H9 (cell line): ENCODE measurements at regions not wholly inside any gene's neighbourhood (a gene's known extent, or its start where the extent isn't known, plus 50 kb on each side); places are given as distances from the start of the nearest gene placed in this dataset.

Source experiments
- DNase-seq: peaks from one replicate; pipeline ENCODE4 v3.0.0-alpha.2; 2017
- H2AFZ ChIP-seq: one replicate; pipeline ENCODE4 v1.6.1; 2013; ENCODE audit warnings: mild to moderate bottlenecking, low read length, control low read depth, moderate library complexity
- H2AK5ac ChIP-seq: 2 replicates; pipeline ENCODE4 v1.6.1; 2013; ENCODE audit warnings: low read length, control low read depth, mixed read lengths; ENCODE audit not compliant: insufficient read length
- H2BK120ac ChIP-seq: one replicate; pipeline ENCODE4 v1.6.1; 2013; ENCODE audit warnings: low read depth, mild to moderate bottlenecking, low read length, control low read depth, inconsistent platforms; ENCODE audit not compliant: poor library complexity, severe bottlenecking
- H2BK12ac ChIP-seq: 2 replicates; pipeline ENCODE4 v1.6.1; 2013; ENCODE audit warnings: low read length, control low read depth, mixed read lengths, low read depth; ENCODE audit not compliant: insufficient read length
- H2BK15ac ChIP-seq: 2 replicates; pipeline ENCODE4 v1.6.1; 2013; ENCODE audit warnings: low read depth, low read length, control low read depth
- H2BK20ac ChIP-seq: one replicate; pipeline ENCODE4 v1.6.1; 2013; ENCODE audit warnings: low read depth, mild to moderate bottlenecking, low read length, control low read depth, inconsistent platforms; ENCODE audit not compliant: poor library complexity, severe bottlenecking
- H2BK5ac ChIP-seq: 2 replicates; pipeline ENCODE4 v1.6.1; 2013; ENCODE audit warnings: low read length, control low read depth, mixed read lengths; ENCODE audit not compliant: insufficient read length
- H3K14ac ChIP-seq: 2 replicates; pipeline ENCODE4 v1.6.1; 2013; ENCODE audit warnings: low read length, control low read depth; ENCODE audit not compliant: insufficient read depth
- H3K18ac ChIP-seq: 2 replicates; pipeline ENCODE4 v1.6.1; 2013; ENCODE audit warnings: low read depth, mild to moderate bottlenecking, mixed read lengths, low read length, control low read depth; ENCODE audit not compliant: insufficient read length
- H3K23ac ChIP-seq: 2 replicates; pipeline ENCODE4 v1.6.1; 2013; ENCODE audit warnings: low read length, control low read depth, mixed read lengths, low read depth; ENCODE audit not compliant: insufficient read length
- H3K23me2 ChIP-seq: 2 replicates; pipeline ENCODE4 v1.6.1; 2013; ENCODE audit warnings: low read depth, mild to moderate bottlenecking, mixed read lengths, low read length, control low read depth; ENCODE audit not compliant: insufficient read length, poor library complexity, severe bottlenecking
- H3K27ac ChIP-seq: 2 replicates; pipeline ENCODE4 v1.5.1; 2013; ENCODE audit warnings: low read length, control low read depth, mixed read lengths, low read depth; ENCODE audit not compliant: insufficient read length
- H3K27me3 ChIP-seq: 2 replicates; pipeline ENCODE4 v1.6.1; 2013; ENCODE audit warnings: low read length, control low read depth, inconsistent platforms; ENCODE audit not compliant: insufficient read depth
- H3K4ac ChIP-seq: 2 replicates; pipeline ENCODE4 v1.6.1; 2013; ENCODE audit warnings: low read depth, mild to moderate bottlenecking, control low read depth, inconsistent platforms, low read length, moderate library complexity
- H3K4me1 ChIP-seq: 2 replicates; pipeline ENCODE4 v1.6.1; 2013; ENCODE audit warnings: low read length, control low read depth, inconsistent platforms; ENCODE audit not compliant: insufficient read depth
- H3K4me2 ChIP-seq: 2 replicates; pipeline ENCODE4 v1.6.1; 2013; ENCODE audit warnings: low read length, control low read depth, mixed read lengths; ENCODE audit not compliant: insufficient read length, insufficient read depth
- H3K56ac ChIP-seq: 2 replicates; pipeline ENCODE4 v1.6.1; 2013; ENCODE audit warnings: low read depth, mild to moderate bottlenecking, mixed read lengths, low read length, control low read depth; ENCODE audit not compliant: insufficient read length
- H3K79me1 ChIP-seq: 2 replicates; pipeline ENCODE4 v1.6.1; 2013; ENCODE audit warnings: low read depth, mild to moderate bottlenecking, moderate library complexity, low read length, control low read depth, inconsistent platforms; ENCODE audit not compliant: insufficient read depth, poor library complexity, severe bottlenecking
- H3K79me2 ChIP-seq: 2 replicates; pipeline ENCODE4 v1.6.1; 2013; ENCODE audit warnings: low read length, control low read depth, inconsistent platforms; ENCODE audit not compliant: insufficient read depth
- H3K9ac ChIP-seq: 2 replicates; pipeline ENCODE4 v1.6.1; 2013; ENCODE audit warnings: low read length, control low read depth, mixed read lengths; ENCODE audit not compliant: insufficient read length; ENCODE audit errors: extremely low read depth
- H3K9me3 ChIP-seq: one replicate; pipeline ENCODE4 v1.6.1; 2013; ENCODE audit warnings: low read depth, low read length, inconsistent platforms; ENCODE audit not compliant: control insufficient read depth
- H3T11ph ChIP-seq: one replicate; pipeline ENCODE4 v1.6.1; 2013; ENCODE audit warnings: mild to moderate bottlenecking, low read length, control low read depth, inconsistent platforms
- H4K20me1 ChIP-seq: one replicate; pipeline ENCODE4 v1.6.1; 2013; ENCODE audit not compliant: control insufficient read depth, insufficient read length, insufficient read depth
- H4K5ac ChIP-seq: 2 replicates; pipeline ENCODE4 v1.6.1; 2013; ENCODE audit warnings: low read depth, mild to moderate bottlenecking, mixed read lengths, low read length, control low read depth; ENCODE audit not compliant: insufficient read length
- H4K8ac ChIP-seq: replicated peaks from 2 replicates; pipeline ENCODE4 v1.6.1; 2013; ENCODE audit warnings: low read length, control low read depth, mixed read lengths, low read depth; ENCODE audit not compliant: insufficient read length
- H4K91ac ChIP-seq: 2 replicates; pipeline ENCODE4 v1.6.1; 2013; ENCODE audit warnings: low read depth, mild to moderate bottlenecking, moderate library complexity, mixed read lengths, low read length, control low read depth; ENCODE audit not compliant: insufficient read length
- H3K27ac Mint-ChIP-seq, 3 experiments: 2 replicates in 2 of 3; 3 replicates in 1 of 3; pipeline ENCODE4 v1.8.0; 2020 to 2021; ENCODE audit warnings: mixed read lengths in 3 of 3, mild to moderate bottlenecking in 1 of 3, moderate library complexity in 1 of 3
- H3K27me3 Mint-ChIP-seq: 2 replicates; pipeline ENCODE4 v1.8.0; 2021; ENCODE audit warnings: low read depth, mild to moderate bottlenecking, moderate library complexity, mixed read lengths
- H3K36me3 Mint-ChIP-seq, 3 experiments: 2 replicates in 2 of 3; 3 replicates in 1 of 3; pipeline ENCODE4 v1.8.0; 2020 to 2021; ENCODE audit warnings: low read depth in 3 of 3, mixed read lengths in 3 of 3; ENCODE audit not compliant: insufficient read depth in 1 of 3
- H3K4me1 Mint-ChIP-seq, 2 experiments: 2 replicates each; pipeline ENCODE4 v1.8.0; 2020; ENCODE audit warnings: mixed read lengths in 2 of 2
- H3K4me3 Mint-ChIP-seq, 2 experiments: 2 replicates in 1 of 2; 3 replicates in 1 of 2; pipeline ENCODE4 v1.8.0; 2020 to 2021; ENCODE audit warnings: mild to moderate bottlenecking in 2 of 2, mixed read lengths in 2 of 2, moderate library complexity in 1 of 2
- H3K9me3 Mint-ChIP-seq, 2 experiments: 2 replicates in 1 of 2; 3 replicates in 1 of 2; pipeline ENCODE4 v1.8.0; 2020; ENCODE audit warnings: mild to moderate bottlenecking in 2 of 2, mixed read lengths in 2 of 2, moderate library complexity in 1 of 2
- WGBS: extraction: QIAGEN DNeasy Blood & Tissue Kit; methylation state at CpG from one replicate; pipeline ENCODE4 v1.1.7; 2013; ENCODE audit warnings: missing lambda C conversion rate, low lambda C conversion rate, mixed read lengths; ENCODE audit not compliant: insufficient read length; ENCODE audit errors: extremely low coverage; 5-methylcytosine and 5-hydroxymethylcytosine counted together
- TF ChIP-seq, protein P1 (sequence below): fragments of 200-600 bp; sonication (generic); conservative IDR thresholded peaks from 3 replicates; pipeline ENCODE4 v1.8.0; 2021; ENCODE audit warnings: antibody characterized with exemption, mild to moderate bottlenecking

DNA sequence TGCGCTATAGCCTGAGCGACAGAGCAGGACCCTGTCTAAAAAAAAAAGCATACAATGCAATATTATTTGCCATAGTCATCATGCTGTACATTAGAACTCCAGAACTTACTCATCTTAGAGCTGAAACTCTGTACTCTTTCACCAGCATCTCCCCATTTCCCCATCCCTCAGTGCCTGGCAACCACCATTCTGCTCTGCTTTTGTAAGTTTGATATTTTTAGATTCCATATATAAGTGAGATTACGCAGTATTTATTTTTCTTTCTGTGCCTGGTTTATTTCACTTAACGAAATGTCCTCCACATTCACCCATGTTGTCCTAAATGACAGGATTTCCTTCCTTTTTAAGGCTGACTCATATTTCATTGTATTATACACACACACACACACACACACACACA is 121.8 kb downstream of the BBS10 start:
- Histone ChIP-seq H2AFZ (no peak overlapping the region), H4K91ac (no peak overlapping the region), H3K4me2 (no peak overlapping the region), H3K56ac (no peak overlapping the region), H3K4ac (no peak overlapping the region), H2BK15ac (no peak overlapping the region), H3K23ac (no peak overlapping the region), H2BK120ac (no peak overlapping the region), H3K27me3 (no peaks in the 10 kb centered on the region), H4K20me1 (no peaks in the 10 kb centered on the region), H3K18ac (no peak overlapping the region), H2BK12ac (no peak overlapping the region), H3K14ac (no peak overlapping the region), H3K9ac (no peak overlapping the region), H3K27ac (no peak overlapping the region), H3T11ph (no peak overlapping the region), H2BK20ac (no peak overlapping the region), H3K23me2 (no peaks in the 10 kb centered on the region), H3K79me1 (no peaks in the 10 kb centered on the region), H4K5ac (no peak overlapping the region), H2AK5ac (no peak overlapping the region), H3K9me3 (no peaks in the 10 kb centered on the region), H3K79me2 (no peaks in the 10 kb centered on the region), H4K8ac (no peak overlapping the region), H3K4me1 (no peaks in the 10 kb centered on the region), H2BK5ac (no peak overlapping the region)
- no peak overlapping the region for H3K4me3 Mint-ChIP-seq
- H3K36me3 Mint-ChIP-seq = no peaks in the 10 kb centered on the region
- TF ChIP-seq, protein P1, sequence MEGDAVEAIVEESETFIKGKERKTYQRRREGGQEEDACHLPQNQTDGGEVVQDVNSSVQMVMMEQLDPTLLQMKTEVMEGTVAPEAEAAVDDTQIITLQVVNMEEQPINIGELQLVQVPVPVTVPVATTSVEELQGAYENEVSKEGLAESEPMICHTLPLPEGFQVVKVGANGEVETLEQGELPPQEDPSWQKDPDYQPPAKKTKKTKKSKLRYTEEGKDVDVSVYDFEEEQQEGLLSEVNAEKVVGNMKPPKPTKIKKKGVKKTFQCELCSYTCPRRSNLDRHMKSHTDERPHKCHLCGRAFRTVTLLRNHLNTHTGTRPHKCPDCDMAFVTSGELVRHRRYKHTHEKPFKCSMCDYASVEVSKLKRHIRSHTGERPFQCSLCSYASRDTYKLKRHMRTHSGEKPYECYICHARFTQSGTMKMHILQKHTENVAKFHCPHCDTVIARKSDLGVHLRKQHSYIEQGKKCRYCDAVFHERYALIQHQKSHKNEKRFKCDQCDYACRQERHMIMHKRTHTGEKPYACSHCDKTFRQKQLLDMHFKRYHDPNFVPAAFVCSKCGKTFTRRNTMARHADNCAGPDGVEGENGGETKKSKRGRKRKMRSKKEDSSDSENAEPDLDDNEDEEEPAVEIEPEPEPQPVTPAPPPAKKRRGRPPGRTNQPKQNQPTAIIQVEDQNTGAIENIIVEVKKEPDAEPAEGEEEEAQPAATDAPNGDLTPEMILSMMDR = no peak
- H3K9me3 Mint-ChIP-seq = no peaks in the 10 kb centered on the region
- H3K27me3 Mint-ChIP-seq = no peaks in the 10 kb centered on the region; the same call in 1 of the 2 replicates
- H3K4me1 Mint-ChIP-seq = no peaks in the 10 kb centered on the region
- no peak overlapping the region; a peak in 1 of 7 replicates for H3K27ac Mint-ChIP-seq
- DNase-seq = no peak
- no CpG with 5 or more reads among the region's 4 CpGs for WGBS
